GM23248 (cell line): ENCODE measurements at regions not wholly inside any gene's neighbourhood (a gene's known extent, or its start where the extent isn't known, plus 50 kb on each side); places are given as distances from the start of the nearest gene placed in this dataset.

Experiments
- DNase-seq: peaks from one replicate; pipeline ENCODE4 v3.0.0-alpha.2; 2015
- H2AFZ ChIP-seq: fragments of 200-600 bp; sonication (generic); 2 replicates; pipeline ENCODE4 v1.6.1; 2016; ENCODE audit warnings: antibody characterized with exemption
- H3F3A ChIP-seq: fragments of 200-600 bp; sonication (generic); 2 replicates; pipeline ENCODE4 v1.6.1; 2016; ENCODE audit warnings: mild to moderate bottlenecking, antibody characterized with exemption, mixed run types; ENCODE audit not compliant: insufficient read depth
- H3K27ac ChIP-seq: fragments of 200-600 bp; sonication (generic); 2 replicates; pipeline ENCODE4 v1.5.1; 2016; ENCODE audit warnings: mild to moderate bottlenecking
- H3K27me3 ChIP-seq: fragments of 200-600 bp; sonication (generic); replicated peaks from 2 replicates; pipeline ENCODE4 v1.6.1; 2016; ENCODE audit warnings: mild to moderate bottlenecking; ENCODE audit not compliant: insufficient read depth
- H3K36me3 ChIP-seq: fragments of 200-600 bp; sonication (generic); 2 replicates; pipeline ENCODE4 v1.6.1; 2016; ENCODE audit warnings: low read depth, mild to moderate bottlenecking
- H3K4me1 ChIP-seq: fragments of 200-600 bp; sonication (generic); 2 replicates; pipeline ENCODE4 v1.6.1; 2016; ENCODE audit warnings: mild to moderate bottlenecking; ENCODE audit not compliant: insufficient read depth
- H3K4me2 ChIP-seq: fragments of 200-600 bp; sonication (generic); one replicate; pipeline ENCODE4 v1.6.1; 2016; ENCODE audit warnings: mild to moderate bottlenecking; ENCODE audit not compliant: unreplicated experiment
- H3K4me3 ChIP-seq: fragments of 200-600 bp; sonication (generic); 2 replicates; pipeline ENCODE4 v1.5.1; 2016; ENCODE audit warnings: mild to moderate bottlenecking
- H3K79me2 ChIP-seq: fragments of 200-600 bp; sonication (generic); 2 replicates; pipeline ENCODE4 v1.6.1; 2016; ENCODE audit warnings: mild to moderate bottlenecking; ENCODE audit not compliant: insufficient read depth
- H3K9ac ChIP-seq: fragments of 200-600 bp; sonication (generic); 2 replicates; pipeline ENCODE4 v1.6.1; 2016; ENCODE audit warnings: mild to moderate bottlenecking
- H3K9me2 ChIP-seq: fragments of 200-600 bp; sonication (generic); 2 replicates; pipeline ENCODE4 v1.6.1; 2016; ENCODE audit warnings: mixed run types, mild to moderate bottlenecking, moderate library complexity; ENCODE audit not compliant: insufficient read depth
- H3K9me3 ChIP-seq: fragments of 200-600 bp; sonication (generic); one replicate; pipeline ENCODE4 v1.6.1; 2017; ENCODE audit warnings: low read depth
- H4K20me1 ChIP-seq: fragments of 200-600 bp; sonication (generic); 2 replicates; pipeline ENCODE4 v1.6.0; 2016; ENCODE audit not compliant: insufficient read depth
- EZH2 ChIP-seq: fragments of 200-600 bp; sonication (generic); IDR thresholded peaks from 2 replicates; pipeline ENCODE4 v1.6.1; 2018; ENCODE audit warnings: antibody characterized with exemption, mild to moderate bottlenecking; ENCODE audit not compliant: insufficient read depth, poor library complexity, severe bottlenecking
- EZH2phosphoT487 ChIP-seq: fragments of 200-600 bp; sonication (generic); IDR thresholded peaks from 2 replicates; pipeline ENCODE4 v1.6.1; 2018; ENCODE audit warnings: antibody characterized with exemption, moderate library complexity, mild to moderate bottlenecking, low read depth; ENCODE audit not compliant: insufficient read depth
- WGBS, 2 experiments: methylation state at CpG; one replicate each; pipeline ENCODE4 v1.1.6; 2015 to 2017; ENCODE audit warnings: low lambda C conversion rate in 2 of 2, low coverage in 1 of 2; ENCODE audit errors: missing lambda C conversion rate in 2 of 2; 5-methylcytosine and 5-hydroxymethylcytosine counted together
- in situ Hi-C: fragments of 300-500 bp; cut with MboI; formaldehyde crosslinking; loops from 2 replicates; pipeline ENCODE4 v1.15.0; 2020

GRCh38 chr18:6614952-6615351 is 114.6 kb upstream of the ARHGAP28 start:
- in situ Hi-C loops: no loop called here
- TF ChIP-seq EZH2 (no peak), EZH2phosphoT487 (no peak)

GRCh38 chr18:6616981-6617380 is 112.5 kb upstream of the ARHGAP28 start:
- in situ Hi-C loops: no loop called here
- WGBS, 2 experiments: 52 to 56% methylated on average over 4 of the region's 4 CpGs
- no peak for TF ChIP-seq EZH2
- TF ChIP-seq EZH2phosphoT487: no peak

More at GRCh38 chr18:6614952-6615351, 114.6 kb upstream of the ARHGAP28 start:
- no peak overlapping the region for H3K9ac ChIP-seq
- H4K20me1 ChIP-seq: no peaks in the 10 kb centered on the region
- H3F3A ChIP-seq: no peaks in the 10 kb centered on the region
- H3K79me2 ChIP-seq: no peaks in the 10 kb centered on the region
- H3K9me2 ChIP-seq: no peaks in the 10 kb centered on the region
- no peaks in the 10 kb centered on the region for H3K4me1 ChIP-seq
- no peak overlapping the region for H3K4me2 ChIP-seq
- no peaks in the 10 kb centered on the region for H3K9me3 ChIP-seq
- H2AFZ ChIP-seq: no peak overlapping the region
- no peak overlapping the region for H3K27ac ChIP-seq
- 54 to 73% methylated on average over 4 of the region's 4 CpGs for WGBS, 2 experiments
- H3K4me3 ChIP-seq: no peak overlapping the region
- no peaks in the 10 kb centered on the region; the same call in 1 of the 2 replicates for H3K27me3 ChIP-seq
- no peaks in the 10 kb centered on the region for H3K36me3 ChIP-seq
- DNase-seq: no peak

GRCh38 chr18:6621437-6621836 is 108.1 kb upstream of the ARHGAP28 start:
- Histone ChIP-seq H3K9me2 (no peaks in the 10 kb centered on the region), H3K27ac (no peak overlapping the region), H3K4me2 (no peak overlapping the region), H3K36me3 (no peaks in the 10 kb centered on the region), H3F3A (peaks cover 13% of the 10 kb centered on the region), H3K4me1 (peaks cover 19% of the 10 kb centered on the region), H4K20me1 (no peaks in the 10 kb centered on the region), H2AFZ (no peak overlapping the region), H3K27me3 (no peaks in the 10 kb centered on the region; the same call in 1 of the 2 replicates), H3K4me3 (no peak overlapping the region), H3K9ac (no peak overlapping the region), H3K79me2 (no peaks in the 10 kb centered on the region), H3K9me3 (no peaks in the 10 kb centered on the region)
- TF ChIP-seq EZH2 (no peak), EZH2phosphoT487 (no peak)
- no peak for DNase-seq
- 80 to 91% methylated on average over 4 of the region's 4 CpGs for WGBS, 2 experiments
- in situ Hi-C loops: no loop called here

More at GRCh38 chr18:6616981-6617380, 112.5 kb upstream of the ARHGAP28 start:
- Histone ChIP-seq H3K27me3 (no peaks in the 10 kb centered on the region; the same call in 1 of the 2 replicates), H3K79me2 (no peaks in the 10 kb centered on the region), H3K9ac (no peak overlapping the region), H3K9me3 (no peaks in the 10 kb centered on the region), H3K4me2 (no peak overlapping the region), H3K4me1 (no peaks in the 10 kb centered on the region), H3F3A (no peaks in the 10 kb centered on the region), H3K9me2 (no peaks in the 10 kb centered on the region), H3K27ac (no peak overlapping the region), H3K4me3 (no peak overlapping the region), H3K36me3 (no peaks in the 10 kb centered on the region), H2AFZ (no peak overlapping the region), H4K20me1 (no peaks in the 10 kb centered on the region)
- DNase-seq: no peak

- Histone ChIP-seq H3K9ac (no peak overlapping the region), H3K4me2 (no peak overlapping the region), H3K9me3 (no peaks in the 10 kb centered on the region), H4K20me1 (no peaks in the 10 kb centered on the region), H3K27me3 (no peaks in the 10 kb centered on the region), H3K36me3 (no peaks in the 10 kb centered on the region), H3K9me2 (no peaks in the 10 kb centered on the region), H3K4me1 (peaks cover 33% of the 10 kb centered on the region), H3F3A (peaks cover 13% of the 10 kb centered on the region), H3K79me2 (no peaks in the 10 kb centered on the region), H2AFZ (no peak overlapping the region), H3K27ac (no peak overlapping the region), H3K4me3 (no peak overlapping the region)
- in situ Hi-C loops: no loop called here
- WGBS, 2 experiments: 5 to 12% methylated on average over 2 of the region's 2 CpGs
- no peak for TF ChIP-seq EZH2phosphoT487
- TF ChIP-seq EZH2: no peak
- no peak for DNase-seq
Measured at GRCh38 chr18:6623278-6623677, 106.2 kb upstream of the ARHGAP28 start.

GRCh38 chr18:6624271-6624660 is 105.2 kb upstream of the ARHGAP28 start:
- DNase-seq: peak; percentile 87
- H2AFZ ChIP-seq: peak overlapping the region; percentile 37
- in situ Hi-C loops: no loop called here

More at GRCh38 chr18:6624271-6624660, 105.2 kb upstream of the ARHGAP28 start:
- H3K9me3 ChIP-seq: no peaks in the 10 kb centered on the region
- peak overlapping the region; percentile 55 for H3K27ac ChIP-seq
- H3K9me2 ChIP-seq: no peaks in the 10 kb centered on the region
- H4K20me1 ChIP-seq: no peaks in the 10 kb centered on the region
- peak overlapping the region; percentile 18; the same call in 1 of the 2 replicates for H3K4me3 ChIP-seq
- H3K4me2 ChIP-seq: peak overlapping the region; percentile 36
- H3K4me1 ChIP-seq: peaks cover 43% of the 10 kb centered on the region
- WGBS, 2 experiments: 6 to 11% methylated on average over 5 of the region's 5 CpGs
- H3K36me3 ChIP-seq: no peaks in the 10 kb centered on the region
- no peaks in the 10 kb centered on the region for H3K27me3 ChIP-seq
- H3F3A ChIP-seq: peaks cover 21% of the 10 kb centered on the region
- no peaks in the 10 kb centered on the region for H3K79me2 ChIP-seq
- H3K9ac ChIP-seq: peak overlapping the region; percentile 34; the same call in 1 of the 2 replicates
- TF ChIP-seq EZH2phosphoT487: no peak
- no peak for TF ChIP-seq EZH2
